ENCODE measurements at regions not wholly inside any gene's neighbourhood (a gene's known extent, or its start where the extent isn't known, plus 50 kb on each side); places are given as distances from the start of the nearest gene placed in this dataset.

DNA sequence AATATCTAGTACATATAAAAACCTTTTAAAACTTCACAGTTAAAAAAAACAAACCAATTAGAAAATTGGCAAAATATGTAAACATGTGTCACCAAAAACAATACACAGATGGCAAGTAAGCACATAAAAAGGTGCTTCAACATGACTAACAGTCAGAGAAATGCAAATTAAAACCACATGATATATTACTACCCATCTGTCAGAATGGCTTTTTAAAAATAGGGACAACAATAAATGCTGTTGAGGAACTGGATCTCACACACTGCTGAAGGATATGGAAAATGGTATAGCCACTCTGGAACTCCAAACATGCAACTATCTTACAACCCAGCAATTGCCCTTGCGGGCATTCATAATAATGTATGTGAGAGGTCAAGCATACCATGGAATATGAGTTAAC, 1153.6 kb downstream of the FLRT2 start:
- Histone ChIP-seq H3K36me3 (replicated peaks; ENCODE audit: insufficient read depth, low read depth) (no peaks in the 10 kb centered on the region), H3K9me3 (ENCODE audit: low read depth) (no peaks in the 10 kb centered on the region), H4K20me1 (ENCODE audit: insufficient read depth, poor library complexity, severe bottlenecking) (no peaks in the 10 kb centered on the region), H3K79me2 (no peaks in the 10 kb centered on the region), H3K27me3 (no peaks in the 10 kb centered on the region), H3K4me3 (no peak overlapping the region), H3K27ac (no peak overlapping the region), H2AFZ (no peak overlapping the region), H3K4me2 (no peak overlapping the region), H3K9me2 (replicated peaks; ENCODE audit: insufficient read depth) (no peaks in the 10 kb centered on the region), H3K4me1 (ENCODE audit: insufficient read depth) (no peaks in the 10 kb centered on the region)
- no peak for DNase-seq (ENCODE audit: low spot score)
- 92% methylated on average over 1 of the region's 1 CpG for WGBS (ENCODE audit: low lambda C conversion rate, missing lambda C conversion rate)
- TF ChIP-seq EZH2phosphoT487 (IDR thresholded peaks at IDR 0.05; ENCODE audit: low read depth, severe bottlenecking, unreplicated experiment) (no peak), EZH2 (IDR thresholded peaks at IDR 0.05; ENCODE audit: borderline replicate concordance) (no peak)
- TF ChIP-seq, protein P1, sequence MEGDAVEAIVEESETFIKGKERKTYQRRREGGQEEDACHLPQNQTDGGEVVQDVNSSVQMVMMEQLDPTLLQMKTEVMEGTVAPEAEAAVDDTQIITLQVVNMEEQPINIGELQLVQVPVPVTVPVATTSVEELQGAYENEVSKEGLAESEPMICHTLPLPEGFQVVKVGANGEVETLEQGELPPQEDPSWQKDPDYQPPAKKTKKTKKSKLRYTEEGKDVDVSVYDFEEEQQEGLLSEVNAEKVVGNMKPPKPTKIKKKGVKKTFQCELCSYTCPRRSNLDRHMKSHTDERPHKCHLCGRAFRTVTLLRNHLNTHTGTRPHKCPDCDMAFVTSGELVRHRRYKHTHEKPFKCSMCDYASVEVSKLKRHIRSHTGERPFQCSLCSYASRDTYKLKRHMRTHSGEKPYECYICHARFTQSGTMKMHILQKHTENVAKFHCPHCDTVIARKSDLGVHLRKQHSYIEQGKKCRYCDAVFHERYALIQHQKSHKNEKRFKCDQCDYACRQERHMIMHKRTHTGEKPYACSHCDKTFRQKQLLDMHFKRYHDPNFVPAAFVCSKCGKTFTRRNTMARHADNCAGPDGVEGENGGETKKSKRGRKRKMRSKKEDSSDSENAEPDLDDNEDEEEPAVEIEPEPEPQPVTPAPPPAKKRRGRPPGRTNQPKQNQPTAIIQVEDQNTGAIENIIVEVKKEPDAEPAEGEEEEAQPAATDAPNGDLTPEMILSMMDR (IDR thresholded peaks at IDR 0.05; ENCODE audit: poor library complexity): no peak

DNA sequence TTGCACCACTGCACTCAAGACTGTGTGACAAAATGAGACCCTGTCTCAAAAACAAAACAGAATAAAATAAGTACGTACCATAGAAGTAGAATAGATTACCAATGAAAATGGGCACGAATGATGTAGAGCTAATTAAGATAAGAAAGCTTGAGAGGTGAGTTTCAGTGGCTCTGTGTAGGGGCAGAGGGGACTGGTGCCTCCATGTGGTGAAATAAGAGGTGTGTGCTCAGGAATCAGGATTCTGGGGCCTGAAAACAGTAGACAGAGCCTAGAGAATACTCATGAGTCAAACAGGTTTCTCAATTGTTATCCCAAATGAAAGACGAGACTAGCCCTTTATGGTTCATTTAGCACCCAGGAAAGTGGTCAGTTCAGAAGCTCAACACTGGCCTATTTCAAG, 1145.1 kb downstream of the FLRT2 start:
- H3K4me2 ChIP-seq: no peak overlapping the region
- no peak overlapping the region for H2AFZ ChIP-seq
- no peaks in the 10 kb centered on the region for H3K9me3 ChIP-seq (ENCODE audit: low read depth)
- DNase-seq (ENCODE audit: low spot score): no peak
- no peaks in the 10 kb centered on the region for H3K79me2 ChIP-seq
- H3K9me2 ChIP-seq (replicated peaks; ENCODE audit: insufficient read depth): no peaks in the 10 kb centered on the region
- no peaks in the 10 kb centered on the region for H3K36me3 ChIP-seq (replicated peaks; ENCODE audit: insufficient read depth, low read depth)
- H3K4me1 ChIP-seq (ENCODE audit: insufficient read depth): no peaks in the 10 kb centered on the region
- TF ChIP-seq EZH2 (IDR thresholded peaks at IDR 0.05; ENCODE audit: borderline replicate concordance) (no peak), EZH2phosphoT487 (IDR thresholded peaks at IDR 0.05; ENCODE audit: low read depth, severe bottlenecking, unreplicated experiment) (no peak)
- TF ChIP-seq, protein P1 (IDR thresholded peaks at IDR 0.05; ENCODE audit: poor library complexity): no peak
- H4K20me1 ChIP-seq (ENCODE audit: insufficient read depth, poor library complexity, severe bottlenecking): no peaks in the 10 kb centered on the region
- WGBS (ENCODE audit: low lambda C conversion rate, missing lambda C conversion rate): 84% methylated on average over 3 of the region's 3 CpGs
- H3K27me3 ChIP-seq: no peaks in the 10 kb centered on the region
- no peak overlapping the region for H3K4me3 ChIP-seq
- no peak overlapping the region for H3K27ac ChIP-seq

DNA sequence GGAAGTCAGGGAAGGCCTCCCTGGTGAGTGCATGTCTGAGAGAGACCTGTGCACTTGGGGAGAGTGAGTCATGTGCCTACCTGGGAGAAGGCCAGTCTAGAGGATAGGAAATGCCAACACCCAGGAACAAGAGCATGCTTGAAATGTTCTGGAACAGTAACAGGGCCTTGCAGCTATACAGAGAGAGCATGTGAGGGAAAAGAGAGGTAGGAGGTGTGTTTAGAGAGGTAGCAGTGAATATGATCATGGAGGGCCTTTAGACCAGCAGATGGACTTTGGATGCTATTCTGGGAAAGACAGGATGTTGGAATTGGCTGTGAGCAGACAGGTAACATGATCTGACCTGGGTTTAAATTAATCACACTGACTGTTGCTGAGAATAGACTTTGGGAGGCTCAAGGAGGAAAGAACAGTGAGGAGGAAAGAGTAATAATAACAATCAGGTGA, 1143.6 kb downstream of the FLRT2 start:
- Histone ChIP-seq H4K20me1 (ENCODE audit: insufficient read depth, poor library complexity, severe bottlenecking) (no peaks in the 10 kb centered on the region), H3K79me2 (no peaks in the 10 kb centered on the region), H3K36me3 (replicated peaks; ENCODE audit: insufficient read depth, low read depth) (no peaks in the 10 kb centered on the region), H3K9me3 (ENCODE audit: low read depth) (no peaks in the 10 kb centered on the region), H3K9me2 (replicated peaks; ENCODE audit: insufficient read depth) (no peaks in the 10 kb centered on the region), H3K4me1 (ENCODE audit: insufficient read depth) (no peaks in the 10 kb centered on the region), H3K27me3 (no peaks in the 10 kb centered on the region), H3K4me3 (no peak overlapping the region), H2AFZ (no peak overlapping the region), H3K27ac (no peak overlapping the region), H3K4me2 (no peak overlapping the region)
- TF ChIP-seq, protein P1 (IDR thresholded peaks at IDR 0.05; ENCODE audit: poor library complexity): no peak
- TF ChIP-seq EZH2phosphoT487 (IDR thresholded peaks at IDR 0.05; ENCODE audit: low read depth, severe bottlenecking, unreplicated experiment): no peak
- no peak for TF ChIP-seq EZH2 (IDR thresholded peaks at IDR 0.05; ENCODE audit: borderline replicate concordance)
- DNase-seq (ENCODE audit: low spot score): peak; percentile 20

GRCh38 chr14:86672080-86672479, 1142.1 kb downstream of the FLRT2 start:
- Histone ChIP-seq H3K9me2 (replicated peaks; ENCODE audit: insufficient read depth) (no peaks in the 10 kb centered on the region), H3K4me2 (no peak overlapping the region), H3K27me3 (no peaks in the 10 kb centered on the region), H3K36me3 (replicated peaks; ENCODE audit: insufficient read depth, low read depth) (no peaks in the 10 kb centered on the region), H3K9me3 (ENCODE audit: low read depth) (no peaks in the 10 kb centered on the region), H3K27ac (no peak overlapping the region), H3K4me1 (ENCODE audit: insufficient read depth) (no peaks in the 10 kb centered on the region), H3K4me3 (no peak overlapping the region), H4K20me1 (ENCODE audit: insufficient read depth, poor library complexity, severe bottlenecking) (no peaks in the 10 kb centered on the region), H3K79me2 (no peaks in the 10 kb centered on the region), H2AFZ (no peak overlapping the region)
- WGBS (ENCODE audit: low lambda C conversion rate, missing lambda C conversion rate): 92% methylated on average over 2 of the region's 2 CpGs
- no peak for DNase-seq (ENCODE audit: low spot score)
- TF ChIP-seq EZH2phosphoT487 (IDR thresholded peaks at IDR 0.05; ENCODE audit: low read depth, severe bottlenecking, unreplicated experiment): no peak
- no peak for TF ChIP-seq EZH2 (IDR thresholded peaks at IDR 0.05; ENCODE audit: borderline replicate concordance)
- TF ChIP-seq, protein P1 (IDR thresholded peaks at IDR 0.05; ENCODE audit: poor library complexity): no peak

All from hepatocyte (in vitro differentiated cells).